ENCODE measurements at regions not wholly inside any gene's neighbourhood (a gene's known extent, or its start where the extent isn't known, plus 50 kb on each side); places are given as distances from the start of the nearest gene placed in this dataset.

- no peak for DNase-seq
These were observed 60.3 kb upstream of the SLC27A6 start for GRCh38 chr5:128904805-128905567.

- peak in 1 of 2 experiments; percentile 20 for DNase-seq
These were observed 59.6 kb upstream of the SLC27A6 start for GRCh38 chr5:128905568-128906110.

- DNase-seq: no peak
These were observed 51.7 kb upstream of the SLC27A6 start for GRCh38 chr5:128913551-128913950.

All from activated T-cell treated with anti-CD3 and anti-CD28 coated beads, Interleukin-2, amount 50 U/mL, for 48 hours (primary cell).